SK-N-SH (cell line): ENCODE measurements at regions not wholly inside any gene's neighbourhood (a gene's known extent, or its start where the extent isn't known, plus 50 kb on each side); places are given as distances from the start of the nearest gene placed in this dataset.

Experiments
- CTCF ChIA-PET: fragments of 300-600, 350-600 bp; formaldehyde crosslinking; extraction: SDS; loops from one replicate; lab custom pipeline; 2021; lab: Yijun Ruan, JAX
- POLR2A ChIA-PET: fragments of 350-600 bp; sonication (Branson Sonifier 250); formaldehyde crosslinking; extraction: SDS; loops from one replicate; lab custom pipeline; 2020; ENCODE audit warnings: antibody characterized with exemption, inconsistent platforms; lab: Yijun Ruan, JAX
- DNase-seq: peaks from one replicate; pipeline ENCODE4 v3.0.0; 2012
- H2AFZ ChIP-seq: fragments of 200-600 bp; sonication (generic); 2 replicates; pipeline ENCODE4 v1.8.1; 2016; ENCODE audit warnings: antibody characterized with exemption, mild to moderate bottlenecking, low read depth
- H3F3A ChIP-seq: fragments of 200-600 bp; sonication (generic); replicated peaks from 2 replicates; pipeline ENCODE3; 2016; ENCODE audit warnings: antibody characterized with exemption, mild to moderate bottlenecking; ENCODE audit not compliant: insufficient read depth
- H3K27ac ChIP-seq, 2 experiments: fragments of 200-500 bp in 1 of 2; fragments of 200-600 bp in 1 of 2; sonication (Bioruptor generic) in 1 of 2; sonication (generic), shearing (Covaris generic) in 1 of 2; 2 replicates each; pipeline versions ENCODE4 v1.5.1 to v1.6.1; 2014 to 2016; ENCODE audit warnings: low read depth in 2 of 2, inconsistent platforms in 1 of 2, low read length in 1 of 2, mild to moderate bottlenecking in 1 of 2, mixed read lengths in 1 of 2
- H3K27me3 ChIP-seq: fragments of 200-600 bp; sonication (generic), shearing (Covaris generic); 2 replicates; pipeline ENCODE4 v1.6.1; 2016; ENCODE audit warnings: mixed run types; ENCODE audit not compliant: insufficient read depth
- H3K36me3 ChIP-seq, 2 experiments: fragments of 200-500 bp in 1 of 2; fragments of 200-600 bp in 1 of 2; sonication (Bioruptor generic) in 1 of 2; sonication (generic) in 1 of 2; replicated peaks in 1 of 2; 2 replicates each; pipeline versions ENCODE3 to v1.5.1; 2014 to 2016; ENCODE audit warnings: low read length in 1 of 2, mild to moderate bottlenecking in 1 of 2; ENCODE audit not compliant: insufficient read depth in 2 of 2, control insufficient read depth in 1 of 2
- H3K4me1 ChIP-seq, 2 experiments: fragments of 200-500 bp in 1 of 2; fragments of 200-600 bp in 1 of 2; sonication (Bioruptor generic) in 1 of 2; sonication (generic), shearing (Covaris generic) in 1 of 2; 2 replicates each; pipeline versions ENCODE4 v1.5.1 to v1.6.1; 2014 to 2016; ENCODE audit warnings: low read depth in 1 of 2, low read length in 1 of 2, mixed run types in 1 of 2; ENCODE audit not compliant: insufficient read depth in 2 of 2, control insufficient read depth in 1 of 2
- H3K4me2 ChIP-seq: fragments of 200-600 bp; sonication (generic), shearing (Covaris generic); 2 replicates; pipeline ENCODE4 v1.6.1; 2017; ENCODE audit warnings: mixed run types
- H3K4me3 ChIP-seq, 2 experiments: fragments of 200-500 bp in 1 of 2; fragments of 200-600 bp in 1 of 2; sonication (Bioruptor generic) in 1 of 2; sonication (generic), shearing (Covaris generic) in 1 of 2; 2 replicates each; pipeline versions ENCODE4 v1.5.1 to v1.8.1; 2014 to 2016; ENCODE audit warnings: low read depth in 2 of 2, inconsistent platforms in 1 of 2, low read length in 1 of 2, mild to moderate bottlenecking in 1 of 2, mixed read lengths in 1 of 2, moderate library complexity in 1 of 2
- H3K79me2 ChIP-seq: fragments of 200-600 bp; sonication (generic); 2 replicates; pipeline ENCODE4 v1.8.1; 2017; ENCODE audit warnings: mild to moderate bottlenecking; ENCODE audit not compliant: insufficient read depth
- H3K9ac ChIP-seq: fragments of 200-600 bp; sonication (generic); 2 replicates; pipeline ENCODE4 v1.6.1; 2017; ENCODE audit warnings: mixed run types
- H3K9me2 ChIP-seq: fragments of 200-600 bp; sonication (generic); 2 replicates; pipeline ENCODE4 v1.6.1; 2017; ENCODE audit warnings: mixed run types
- H3K9me3 ChIP-seq: fragments of 200-600 bp; sonication (generic); 2 replicates; pipeline ENCODE4 v1.6.1; 2017; ENCODE audit warnings: mixed run types, mild to moderate bottlenecking, moderate library complexity
- H4K20me1 ChIP-seq: fragments of 200-600 bp; sonication (generic); 2 replicates; pipeline ENCODE4 v1.6.1; 2017; ENCODE audit warnings: mild to moderate bottlenecking, mixed run types; ENCODE audit not compliant: insufficient read depth
- FOSL2 ChIP-seq: IDR thresholded peaks from 2 replicates; pipeline ENCODE4 v1.4.0; 2012; ENCODE audit warnings: low read depth, mild to moderate bottlenecking, moderate library complexity, borderline replicate concordance
- FOXJ3 ChIP-seq: sonication (generic); formaldehyde crosslinking; IDR thresholded peaks from 2 replicates; pipeline ENCODE4 v1.5.1; 2020; ENCODE audit warnings: mild to moderate bottlenecking, missing genetic modification reagents
- JUND ChIP-seq: IDR thresholded peaks from 2 replicates; pipeline ENCODE4 v1.4.0; 2012
- NFIC ChIP-seq: IDR thresholded peaks from 2 replicates; pipeline ENCODE4 v1.4.0; 2012; ENCODE audit warnings: borderline replicate concordance
- RAD21 ChIP-seq: IDR thresholded peaks from 2 replicates; pipeline ENCODE4 v1.6.1; 2012; ENCODE audit warnings: mild to moderate bottlenecking, low read length
- SMC3 ChIP-seq: IDR thresholded peaks from 2 replicates; pipeline ENCODE4 v1.6.1; 2012; ENCODE audit warnings: low read depth, low read length, improper control_type of control experiment
- TAF1 ChIP-seq: IDR thresholded peaks from 2 replicates; pipeline ENCODE4 v1.6.1; 2012; ENCODE audit warnings: low read depth, mild to moderate bottlenecking, low read length, moderate library complexity, borderline replicate concordance
- TCF12 ChIP-seq: IDR thresholded peaks from 2 replicates; pipeline ENCODE4 v1.4.0; 2012
- TEAD4 ChIP-seq: IDR thresholded peaks from 2 replicates; pipeline ENCODE4 v1.4.0; 2012; ENCODE audit warnings: mild to moderate bottlenecking, borderline replicate concordance; ENCODE audit not compliant: insufficient read depth
- WGBS: methylation state at CpG from one replicate; pipeline ENCODE4 v1.1.6; 2017; ENCODE audit warnings: low lambda C conversion rate; 5-methylcytosine and 5-hydroxymethylcytosine counted together
- TF ChIP-seq, protein P1 (sequence below): fragments of 200-600 bp; sonication (generic); IDR thresholded peaks from 2 replicates; pipeline ENCODE4 v1.6.1; 2017; ENCODE audit warnings: antibody characterized with exemption, mild to moderate bottlenecking, moderate library complexity
- TF ChIP-seq, protein P2 (sequence below): IDR thresholded peaks from 2 replicates; pipeline ENCODE4; 2012
- TF ChIP-seq, protein P3 (sequence below): IDR thresholded peaks from 2 replicates; pipeline ENCODE4 v1.4.0; 2012; ENCODE audit warnings: low read depth
- TF ChIP-seq, protein P4 (sequence below): fragments of 150-350 bp; IDR thresholded peaks from 2 replicates; pipeline ENCODE4 v1.6.1; 2016; ENCODE audit warnings: mild to moderate bottlenecking, low read depth, low read length

DNA sequence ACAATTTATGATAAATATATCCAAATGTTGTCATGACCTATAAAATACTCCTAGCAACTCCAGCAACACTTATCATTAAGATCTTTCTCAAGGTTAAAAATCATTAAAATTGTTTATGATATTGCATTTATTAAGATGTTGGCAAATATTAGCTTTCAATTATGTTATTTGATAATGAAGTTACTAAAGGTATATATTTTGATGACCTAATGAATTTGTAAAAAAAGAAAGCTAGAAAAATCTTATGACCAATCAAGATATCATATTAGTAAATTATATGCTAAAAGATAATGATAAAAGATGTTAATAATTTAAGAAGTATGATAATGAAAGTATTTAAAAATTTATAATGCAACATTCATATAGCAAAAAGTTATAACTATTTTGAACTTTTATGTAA lies 66.3 kb upstream of the RAB18 start (continued):
- TF ChIP-seq FOSL2 (no peak), RAD21 (no peak), TAF1 (no peak)

DNA sequence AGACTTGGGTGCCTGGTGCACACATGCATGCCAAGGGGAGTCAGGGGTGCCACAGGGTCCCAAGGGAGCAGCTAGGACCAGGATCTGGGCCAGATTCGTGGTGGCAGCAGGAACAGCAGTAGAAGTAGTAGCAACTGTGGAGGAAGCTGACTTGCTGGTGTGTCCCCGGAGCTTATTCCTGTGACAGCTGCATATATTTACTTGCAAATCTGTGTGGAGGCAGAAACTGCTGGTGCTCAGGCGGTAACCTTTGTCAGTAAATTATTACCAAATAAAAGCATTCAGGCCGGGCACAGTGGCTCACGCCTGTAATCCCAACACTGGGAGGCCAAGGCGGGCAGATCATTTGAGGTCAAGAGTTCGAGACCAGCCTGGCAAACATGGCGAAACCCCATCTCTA lies 67.4 kb upstream of the RAB18 start:
- H3K9me3 ChIP-seq = no peaks in the 10 kb centered on the region
- H2AFZ ChIP-seq = no peak overlapping the region
- H3K9me2 ChIP-seq = no peaks in the 10 kb centered on the region
- no peaks in the 10 kb centered on the region for H3K4me1 ChIP-seq
- no peaks in the 10 kb centered on the region for H3K36me3 ChIP-seq
- no peak overlapping the region for H3K4me2 ChIP-seq
- H3K9ac ChIP-seq = no peak overlapping the region
- H3K27me3 ChIP-seq = peaks cover 8% of the 10 kb centered on the region; the same call in 1 of the 2 replicates
- H4K20me1 ChIP-seq = no peaks in the 10 kb centered on the region
- TF ChIP-seq JUND (no peak), NFIC (no peak), FOSL2 (no peak), TCF12 (no peak), FOXJ3 (no peak), SMC3 (no peak)
- TF ChIP-seq, protein P1, sequence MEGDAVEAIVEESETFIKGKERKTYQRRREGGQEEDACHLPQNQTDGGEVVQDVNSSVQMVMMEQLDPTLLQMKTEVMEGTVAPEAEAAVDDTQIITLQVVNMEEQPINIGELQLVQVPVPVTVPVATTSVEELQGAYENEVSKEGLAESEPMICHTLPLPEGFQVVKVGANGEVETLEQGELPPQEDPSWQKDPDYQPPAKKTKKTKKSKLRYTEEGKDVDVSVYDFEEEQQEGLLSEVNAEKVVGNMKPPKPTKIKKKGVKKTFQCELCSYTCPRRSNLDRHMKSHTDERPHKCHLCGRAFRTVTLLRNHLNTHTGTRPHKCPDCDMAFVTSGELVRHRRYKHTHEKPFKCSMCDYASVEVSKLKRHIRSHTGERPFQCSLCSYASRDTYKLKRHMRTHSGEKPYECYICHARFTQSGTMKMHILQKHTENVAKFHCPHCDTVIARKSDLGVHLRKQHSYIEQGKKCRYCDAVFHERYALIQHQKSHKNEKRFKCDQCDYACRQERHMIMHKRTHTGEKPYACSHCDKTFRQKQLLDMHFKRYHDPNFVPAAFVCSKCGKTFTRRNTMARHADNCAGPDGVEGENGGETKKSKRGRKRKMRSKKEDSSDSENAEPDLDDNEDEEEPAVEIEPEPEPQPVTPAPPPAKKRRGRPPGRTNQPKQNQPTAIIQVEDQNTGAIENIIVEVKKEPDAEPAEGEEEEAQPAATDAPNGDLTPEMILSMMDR = no peak
- TF ChIP-seq, protein P2, sequence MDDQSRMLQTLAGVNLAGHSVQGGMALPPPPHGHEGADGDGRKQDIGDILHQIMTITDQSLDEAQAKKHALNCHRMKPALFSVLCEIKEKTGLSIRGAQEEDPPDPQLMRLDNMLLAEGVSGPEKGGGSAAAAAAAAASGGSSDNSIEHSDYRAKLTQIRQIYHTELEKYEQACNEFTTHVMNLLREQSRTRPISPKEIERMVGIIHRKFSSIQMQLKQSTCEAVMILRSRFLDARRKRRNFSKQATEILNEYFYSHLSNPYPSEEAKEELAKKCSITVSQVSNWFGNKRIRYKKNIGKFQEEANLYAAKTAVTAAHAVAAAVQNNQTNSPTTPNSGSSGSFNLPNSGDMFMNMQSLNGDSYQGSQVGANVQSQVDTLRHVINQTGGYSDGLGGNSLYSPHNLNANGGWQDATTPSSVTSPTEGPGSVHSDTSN = no peak
- TF ChIP-seq, protein P3, sequence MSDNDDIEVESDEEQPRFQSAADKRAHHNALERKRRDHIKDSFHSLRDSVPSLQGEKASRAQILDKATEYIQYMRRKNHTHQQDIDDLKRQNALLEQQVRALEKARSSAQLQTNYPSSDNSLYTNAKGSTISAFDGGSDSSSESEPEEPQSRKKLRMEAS = no peak
- H3K4me3 ChIP-seq = no peak overlapping the region
- DNase-seq = no peak
- POLR2A ChIA-PET = no interaction called here
- no peaks in the 10 kb centered on the region for H3K79me2 ChIP-seq
- no peaks in the 10 kb centered on the region for H3F3A ChIP-seq
- 7% methylated on average over 8 of the region's 8 CpGs for WGBS
- CTCF ChIA-PET = interaction anchor here (0.9 kb wide), 1 partner anchor 25 kb away, joined by 3 read pairs; no protein-coding TSS in a partner anchor
- no peak overlapping the region for H3K27ac ChIP-seq

DNA sequence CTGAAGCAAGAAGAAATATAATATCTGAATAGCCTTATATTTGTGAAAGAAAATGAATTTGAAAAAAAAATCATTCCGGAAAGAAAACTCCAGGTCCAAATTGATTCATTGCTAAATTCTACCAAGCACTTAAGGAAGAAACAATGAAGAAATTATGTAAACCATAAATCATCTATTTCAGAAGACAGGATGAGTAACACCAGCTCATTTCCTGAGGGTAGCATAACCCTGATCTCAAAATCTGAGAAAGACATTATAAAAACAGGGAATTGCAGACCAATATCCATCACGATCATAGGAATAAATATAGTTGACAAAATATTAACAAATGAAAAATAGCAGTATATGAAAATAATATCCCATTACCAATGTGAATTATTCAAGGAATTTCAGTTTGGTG lies 70.1 kb upstream of the RAB18 start:
- WGBS = 7% methylated on average over 2 of the region's 2 CpGs
- H4K20me1 ChIP-seq = no peaks in the 10 kb centered on the region
- H3K27ac ChIP-seq = no peak overlapping the region
- H3K79me2 ChIP-seq = no peaks in the 10 kb centered on the region
- POLR2A ChIA-PET = no interaction called here
- TF ChIP-seq, protein P4, sequence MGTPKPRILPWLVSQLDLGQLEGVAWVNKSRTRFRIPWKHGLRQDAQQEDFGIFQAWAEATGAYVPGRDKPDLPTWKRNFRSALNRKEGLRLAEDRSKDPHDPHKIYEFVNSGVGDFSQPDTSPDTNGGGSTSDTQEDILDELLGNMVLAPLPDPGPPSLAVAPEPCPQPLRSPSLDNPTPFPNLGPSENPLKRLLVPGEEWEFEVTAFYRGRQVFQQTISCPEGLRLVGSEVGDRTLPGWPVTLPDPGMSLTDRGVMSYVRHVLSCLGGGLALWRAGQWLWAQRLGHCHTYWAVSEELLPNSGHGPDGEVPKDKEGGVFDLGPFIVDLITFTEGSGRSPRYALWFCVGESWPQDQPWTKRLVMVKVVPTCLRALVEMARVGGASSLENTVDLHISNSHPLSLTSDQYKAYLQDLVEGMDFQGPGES = no peak
- no peak for TF ChIP-seq TEAD4
- no peak overlapping the region for H3K4me2 ChIP-seq
- no peaks in the 10 kb centered on the region for H3F3A ChIP-seq
- no peaks in the 10 kb centered on the region for H3K36me3 ChIP-seq
- no peaks in the 10 kb centered on the region for H3K4me1 ChIP-seq
- H3K9me3 ChIP-seq = no peaks in the 10 kb centered on the region
- peaks cover 8% of the 10 kb centered on the region; the same call in 1 of the 2 replicates for H3K27me3 ChIP-seq
- no peak for DNase-seq
- H3K9ac ChIP-seq = no peak overlapping the region
- H3K4me3 ChIP-seq = no peak overlapping the region
- CTCF ChIA-PET = interaction anchor here (0.7 kb wide), 1 partner anchor 63 kb away, joined by 3 read pairs; no protein-coding TSS in a partner anchor
- no peak overlapping the region for H2AFZ ChIP-seq
- no peaks in the 10 kb centered on the region for H3K9me2 ChIP-seq
